ENCODE measurements at regions not wholly inside any gene's neighbourhood (a gene's known extent, or its start where the extent isn't known, plus 50 kb on each side); places are given as distances from the start of the nearest gene placed in this dataset.

DNA sequence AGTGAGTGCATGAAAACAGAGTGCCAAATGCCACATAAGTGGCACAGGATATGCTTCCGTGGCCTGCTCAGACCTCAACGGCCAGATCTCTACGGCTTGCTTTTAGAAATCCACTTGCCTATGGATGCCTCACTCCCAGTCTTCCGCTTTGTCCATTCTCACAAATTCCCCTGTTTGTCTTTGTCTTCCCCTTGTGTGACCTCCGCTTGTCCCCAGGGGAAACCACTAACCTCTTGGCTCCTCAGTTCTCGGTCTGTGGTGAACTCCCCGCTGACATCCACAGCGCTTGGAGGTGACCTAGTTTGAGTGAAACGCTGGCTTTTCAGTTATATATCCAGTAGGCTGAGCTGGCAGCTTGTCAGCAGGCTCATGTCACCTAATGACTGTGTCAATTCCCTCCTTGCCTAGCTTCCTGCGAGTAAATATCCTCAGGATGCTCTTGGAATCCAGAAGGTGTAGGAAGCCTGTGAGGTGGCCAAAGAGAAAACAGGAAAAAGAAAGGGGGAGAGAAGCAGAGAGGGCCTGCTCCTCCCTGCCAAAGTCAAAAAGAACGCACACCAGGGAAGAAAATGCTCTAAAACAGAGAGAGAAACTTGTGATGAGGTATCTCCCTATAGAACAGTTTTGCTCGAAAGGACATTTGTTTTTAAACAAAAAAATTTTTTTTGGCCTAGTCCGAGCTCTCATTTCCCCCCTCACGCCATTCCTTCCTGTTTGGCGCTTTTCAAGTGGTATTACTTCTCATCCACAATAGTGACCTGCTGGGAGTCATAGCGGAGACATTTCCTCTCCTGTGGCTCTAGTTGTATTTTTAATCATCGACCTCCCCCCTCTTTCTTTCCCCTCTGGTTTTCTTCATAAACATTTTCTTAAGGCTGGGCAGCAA is 101.6 kb upstream of the SPRY4 start:
- Histone ChIP-seq H3K9me3 (no peaks in the 10 kb centered on the region), H3K4me1 (peaks cover 0 to 7% of the 10 kb centered on the region in 2 donors), H3K27ac (peak overlapping the region; percentile 27 to 58 (median 49)), H3K36me3 (no peaks in the 10 kb centered on the region), H3K27me3 (no peaks in the 10 kb centered on the region), H3K4me3 (replicated peaks in 1 of 3) (no peak overlapping the region)
- peak in 1 of 2 donors; percentile 23 for DNase-seq
- intact Hi-C loops (cut with DNase I) = no loop called here
- 62 to 69% methylated on average over 17 of the region's 17 CpGs for WGBS, 2 donors
- TF ChIP-seq POLR2A (IDR thresholded peaks at IDR 0.05) = no peak
- TF ChIP-seq, protein P1, sequence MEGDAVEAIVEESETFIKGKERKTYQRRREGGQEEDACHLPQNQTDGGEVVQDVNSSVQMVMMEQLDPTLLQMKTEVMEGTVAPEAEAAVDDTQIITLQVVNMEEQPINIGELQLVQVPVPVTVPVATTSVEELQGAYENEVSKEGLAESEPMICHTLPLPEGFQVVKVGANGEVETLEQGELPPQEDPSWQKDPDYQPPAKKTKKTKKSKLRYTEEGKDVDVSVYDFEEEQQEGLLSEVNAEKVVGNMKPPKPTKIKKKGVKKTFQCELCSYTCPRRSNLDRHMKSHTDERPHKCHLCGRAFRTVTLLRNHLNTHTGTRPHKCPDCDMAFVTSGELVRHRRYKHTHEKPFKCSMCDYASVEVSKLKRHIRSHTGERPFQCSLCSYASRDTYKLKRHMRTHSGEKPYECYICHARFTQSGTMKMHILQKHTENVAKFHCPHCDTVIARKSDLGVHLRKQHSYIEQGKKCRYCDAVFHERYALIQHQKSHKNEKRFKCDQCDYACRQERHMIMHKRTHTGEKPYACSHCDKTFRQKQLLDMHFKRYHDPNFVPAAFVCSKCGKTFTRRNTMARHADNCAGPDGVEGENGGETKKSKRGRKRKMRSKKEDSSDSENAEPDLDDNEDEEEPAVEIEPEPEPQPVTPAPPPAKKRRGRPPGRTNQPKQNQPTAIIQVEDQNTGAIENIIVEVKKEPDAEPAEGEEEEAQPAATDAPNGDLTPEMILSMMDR (IDR thresholded peaks at IDR 0.05) = no peak

DNA sequence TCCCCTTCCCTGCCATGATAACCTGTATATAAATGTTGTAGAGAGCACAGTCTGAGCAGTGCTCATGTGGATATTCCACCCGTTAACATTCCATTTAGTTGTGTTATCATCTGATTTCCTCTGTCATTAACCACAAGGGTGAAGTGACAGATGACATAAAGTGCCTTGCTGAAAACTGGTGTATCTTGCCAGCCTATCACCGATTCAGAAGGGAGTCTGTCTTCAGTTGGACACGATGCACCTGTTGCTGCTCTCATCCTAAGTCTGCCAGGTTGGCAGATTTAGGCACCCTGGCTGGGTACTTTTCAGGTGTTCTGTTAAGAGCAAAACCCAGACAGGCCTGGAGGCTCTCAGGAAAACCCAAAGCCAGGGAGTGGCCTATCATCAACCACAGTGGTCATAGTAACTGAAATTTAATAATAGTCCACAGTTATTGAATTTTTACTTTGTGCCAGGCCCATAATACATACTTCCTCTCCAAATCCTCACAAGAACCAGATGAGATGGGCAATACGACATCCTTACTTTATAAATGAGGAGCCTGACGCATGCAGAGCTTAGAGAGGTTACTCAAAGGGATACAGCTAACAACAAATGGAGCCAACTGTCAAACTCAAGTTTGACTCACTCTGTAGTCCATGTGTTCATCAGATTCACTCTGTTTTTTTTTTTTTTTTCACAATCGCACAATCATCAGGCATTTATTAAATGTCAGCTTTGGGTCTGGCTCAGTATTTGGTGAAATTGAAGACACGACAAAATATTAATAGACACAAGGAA is 100.7 kb upstream of the SPRY4 start:
- Histone ChIP-seq H3K27me3 (no peaks in the 10 kb centered on the region), H3K9me3 (no peaks in the 10 kb centered on the region), H3K36me3 (no peaks in the 10 kb centered on the region), H3K4me3 (replicated peaks in 1 of 3) (no peak overlapping the region), H3K4me1 (peaks cover 0 to 15% of the 10 kb centered on the region in 2 donors), H3K27ac (peak overlapping the region in 1 of 3 donors; percentile 58)
- no peak for DNase-seq
- 90% methylated on average over 7 of the region's 7 CpGs for WGBS, 2 donors
- TF ChIP-seq, protein P1 (IDR thresholded peaks at IDR 0.05) = no peak
- intact Hi-C loops (cut with DNase I) = no loop called here

DNA sequence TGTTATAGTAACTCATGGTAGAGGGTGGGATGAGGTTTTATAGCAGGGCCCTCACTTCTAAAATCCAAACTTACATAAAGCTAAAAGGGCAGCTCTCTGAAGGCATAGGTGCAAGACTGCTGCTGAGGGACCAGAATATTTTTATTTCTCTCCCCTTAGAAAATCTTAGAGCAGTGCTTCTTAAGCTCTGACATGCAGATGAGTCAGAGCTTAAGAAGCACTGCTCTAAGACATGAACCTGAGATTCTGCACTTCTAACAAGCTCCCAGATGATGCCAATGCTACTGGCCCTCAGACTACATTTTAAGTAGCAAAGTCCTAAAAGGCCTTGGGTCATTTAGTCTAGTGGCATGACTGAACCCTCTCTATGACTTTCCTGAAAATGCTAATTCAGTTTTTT is 97.6 kb upstream of the SPRY4 start:
- no peak overlapping the region for H3K4me3 ChIP-seq (replicated peaks in 1 of 3)
- H3K9me3 ChIP-seq = no peaks in the 10 kb centered on the region
- no peak for DNase-seq
- peaks cover 0 to 10% of the 10 kb centered on the region in 2 donors for H3K4me1 ChIP-seq
- TF ChIP-seq, protein P1 (IDR thresholded peaks at IDR 0.05) = no peak
- TF ChIP-seq POLR2A (IDR thresholded peaks at IDR 0.05) = no peak
- H3K27ac ChIP-seq = no peak overlapping the region
- no peaks in the 10 kb centered on the region for H3K27me3 ChIP-seq
- intact Hi-C loops (cut with DNase I) = no loop called here
- no peaks in the 10 kb centered on the region for H3K36me3 ChIP-seq

DNA sequence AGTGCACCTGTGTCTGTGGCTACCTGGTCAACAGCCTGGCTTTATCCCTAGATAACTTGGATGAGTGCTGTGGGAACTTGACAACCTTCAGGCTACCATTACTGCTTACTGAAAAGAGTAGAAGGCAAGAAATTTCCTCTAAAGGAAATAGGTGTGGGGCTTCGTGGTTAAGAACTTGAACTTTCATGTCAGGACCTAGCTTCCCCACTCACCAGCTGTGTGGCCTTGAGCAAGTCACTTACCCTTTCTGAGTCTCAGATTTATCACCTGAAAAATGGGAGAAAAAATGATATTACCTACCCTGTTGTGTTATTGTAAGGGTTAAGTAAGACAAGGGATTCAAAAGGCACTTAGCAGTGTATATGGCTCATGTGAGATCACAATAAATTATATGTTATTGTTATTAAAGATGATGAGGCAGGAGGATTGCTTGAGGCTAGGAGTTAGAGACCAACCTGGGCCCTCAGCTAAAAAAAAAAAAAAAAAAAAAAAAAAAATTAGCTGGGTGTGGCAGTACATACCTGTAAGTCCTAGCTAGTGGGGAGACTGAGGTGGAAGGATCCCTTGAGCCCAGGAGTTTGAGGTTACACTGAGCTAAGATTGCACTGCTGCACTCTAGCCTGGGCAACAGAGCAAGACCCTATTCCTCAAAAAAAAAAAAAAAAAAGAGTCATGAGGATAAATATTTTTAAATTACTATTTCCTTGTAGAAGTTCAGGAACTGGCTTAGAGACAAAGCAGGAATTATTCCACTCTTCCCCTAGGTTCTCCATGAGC is 97.0 kb upstream of the SPRY4 start:
- no peak overlapping the region for H3K27ac ChIP-seq
- no peaks in the 10 kb centered on the region for H3K9me3 ChIP-seq
- DNase-seq = no peak
- no peak overlapping the region for H3K4me3 ChIP-seq (replicated peaks in 1 of 3)
- WGBS, 2 donors = 80 to 91% methylated on average over 1 of the region's 1 CpG
- TF ChIP-seq POLR2A (IDR thresholded peaks at IDR 0.05) = no peak
- TF ChIP-seq, protein P1 (IDR thresholded peaks at IDR 0.05) = no peak
- intact Hi-C loops (cut with DNase I) = no loop called here
- H3K36me3 ChIP-seq = no peaks in the 10 kb centered on the region
- H3K4me1 ChIP-seq = peaks cover 0 to 10% of the 10 kb centered on the region in 2 donors
- H3K27me3 ChIP-seq = no peaks in the 10 kb centered on the region

All from thyroid gland (tissue), 4 donors.